ENCODE measurements at regions not wholly inside any gene's neighbourhood (a gene's known extent, or its start where the extent isn't known, plus 50 kb on each side); places are given as distances from the start of the nearest gene placed in this dataset.
"Not testable (repeated sequence)": the region's sequence is repeated elsewhere in the genome, so short reads cannot be mapped to it uniquely, and the experiment has no call there.

GRCh38 chr12:87332987-87333726 is 696.0 kb downstream of the C12orf50 start:
- H2AFZ ChIP-seq (ENCODE audit: low read depth, low read length), result no peak overlapping the region
- no peaks in the 10 kb centered on the region for H3K9me3 ChIP-seq (replicated peaks; ENCODE audit: control insufficient read depth, insufficient read depth, low read length)
- no peaks in the 10 kb centered on the region for H4K20me1 ChIP-seq (replicated peaks; ENCODE audit: control insufficient read depth, extremely low read depth, insufficient read depth, low read length)
- FAIRE-seq (peak; percentile 67), DNase-seq (ENCODE audit: low read depth, low spot score) (peak; percentile 59)
- no peaks in the 10 kb centered on the region for H3K79me2 ChIP-seq (ENCODE audit: control insufficient read depth, insufficient read depth, low read length)
- peaks cover 27% of the 10 kb centered on the region for H3K4me1 ChIP-seq (ENCODE audit: control insufficient read depth, extremely low read depth, insufficient read depth, low read length)
- peak overlapping the region in 1 of 3 experiments; percentile 22 for H3K4me3 ChIP-seq (replicated peaks in 1 of 3; ENCODE audit: insufficient read depth in 1 of 3, low read depth in 1 of 3, low read length in 3 of 3)
- intact Hi-C loops (cut with micrococcal nuclease), result loop anchor here (1.0 to 5.0 kb wide), 2 partner anchors 10 to 109 kb away; no protein-coding TSS in a partner anchor
- H3K4me2 ChIP-seq (ENCODE audit: insufficient read depth, low read length), result peak overlapping the region; percentile 58
- peak overlapping the region; percentile 5 for H3K9ac ChIP-seq (replicated peaks; ENCODE audit: extremely low read depth, insufficient read depth, low read length)
- dilution Hi-C loops (cut with MboI; ENCODE audit: extremely low pct_ligation_motif_present, low sequenced_read_pairs), result no loop called here
- H3K27ac ChIP-seq (ENCODE audit: insufficient read depth, low read depth, low read length), result peak overlapping the region; percentile 32
- H3K36me3 ChIP-seq (ENCODE audit: control insufficient read depth in 2 of 2, extremely low read depth in 1 of 2, insufficient read depth in 2 of 2, low read length in 2 of 2), result no peaks in the 10 kb centered on the region
- POLR2A ChIA-PET, result no interaction called here
- TF ChIP-seq FOS (IDR thresholded peaks at IDR 0.05; ENCODE audit: borderline replicate concordance, insufficient read depth, low read length), result peak; percentile 75
- TF ChIP-seq CTCF (IDR thresholded peaks at IDR 0.05; ENCODE audit: extremely low read depth in 1 of 2, insufficient read depth in 1 of 2, low read depth in 1 of 2, low read length in 2 of 2), result no peak
- no peak for TF ChIP-seq MAX (IDR thresholded peaks at IDR 0.05; ENCODE audit: insufficient read depth, insufficient read length)
- TF ChIP-seq JUN (IDR thresholded peaks at IDR 0.05; ENCODE audit: borderline replicate concordance, insufficient read depth, insufficient read length, low read depth), result peak; percentile 50
- TF ChIP-seq POLR2A (IDR thresholded peaks at IDR 0.05; ENCODE audit: low read depth, low read length), result peak; percentile 23
- peak; percentile 90 for TF ChIP-seq GATA2 (IDR thresholded peaks at IDR 0.05; ENCODE audit: insufficient read depth, insufficient read length, low read depth, low read length)
- TF ChIP-seq POLR2AphosphoS5 (IDR thresholded peaks at IDR 0.05; ENCODE audit: insufficient read depth, low read depth, low read length), result peak; percentile 21
- H3K27me3 ChIP-seq (ENCODE audit: control insufficient read depth in 2 of 2, insufficient read depth in 2 of 2, low read length in 2 of 2), result peaks cover 0 to 2% of the 10 kb centered on the region in 2 experiments
- no TSS peak for BruUV-seq (replicated peaks)
- CTCF ChIA-PET, result no interaction called here
- H3K9me1 ChIP-seq (replicated peaks; ENCODE audit: control insufficient read depth, extremely low read depth, insufficient read depth, low read length), result no peaks in the 10 kb centered on the region

- H3K27ac ChIP-seq (ENCODE audit: insufficient read depth, low read depth, low read length); dilution Hi-C loops (cut with MboI; ENCODE audit: extremely low pct_ligation_motif_present, low sequenced_read_pairs); DNase-seq (ENCODE audit: low read depth, low spot score); H3K4me2 ChIP-seq (ENCODE audit: insufficient read depth, low read length); POLR2A ChIA-PET; BruUV-seq (replicated peaks); H3K36me3 ChIP-seq (ENCODE audit: control insufficient read depth in 2 of 2, extremely low read depth in 1 of 2, insufficient read depth in 2 of 2, low read length in 2 of 2); H4K20me1 ChIP-seq (replicated peaks; ENCODE audit: control insufficient read depth, extremely low read depth, insufficient read depth, low read length); H3K9ac ChIP-seq (replicated peaks; ENCODE audit: extremely low read depth, insufficient read depth, low read length); H3K9me3 ChIP-seq (replicated peaks; ENCODE audit: control insufficient read depth, insufficient read depth, low read length); FAIRE-seq; H3K4me3 ChIP-seq (replicated peaks in 1 of 3; ENCODE audit: insufficient read depth in 1 of 3, low read depth in 1 of 3, low read length in 3 of 3); H2AFZ ChIP-seq (ENCODE audit: low read depth, low read length); H3K27me3 ChIP-seq (ENCODE audit: control insufficient read depth in 2 of 2, insufficient read depth in 2 of 2, low read length in 2 of 2); H3K79me2 ChIP-seq (ENCODE audit: control insufficient read depth, insufficient read depth, low read length); H3K9me1 ChIP-seq (replicated peaks; ENCODE audit: control insufficient read depth, extremely low read depth, insufficient read depth, low read length); CTCF ChIA-PET: not testable (repeated sequence)
- intact Hi-C loops (cut with micrococcal nuclease), result loop anchor here (5.0 kb wide), 1 partner anchor 112 kb away; no protein-coding TSS in a partner anchor
- H3K4me1 ChIP-seq (ENCODE audit: control insufficient read depth, extremely low read depth, insufficient read depth, low read length), result peaks cover 21% of the 10 kb centered on the region
Measured at GRCh38 chr12:87330071-87330555, 699.1 kb downstream of the C12orf50 start.

Data from endothelial cell of umbilical vein (primary cell).